T-helper 2 cell treated with Interferon-gamma antibody and Interleukin-4, amounts not matched to agents 5 μg/mL and 100 μg/mL, for 36 hours (primary cell): ENCODE measurements at regions not wholly inside any gene's neighbourhood (a gene's known extent, or its start where the extent isn't known, plus 50 kb on each side); places are given as distances from the start of the nearest gene placed in this dataset.
"Not testable (repeated sequence)": the region's sequence is repeated elsewhere in the genome, so short reads cannot be mapped to it uniquely, and the experiment has no call there.

ENCODE experiments used
- DNase-seq: peaks from one replicate; pipeline ENCODE4 v3.0.0; 2021; ENCODE audit warnings: low spot score
- H3K27ac Mint-ChIP-seq: one replicate; pipeline ENCODE4 v1.8.0; 2021; ENCODE audit warnings: mild to moderate bottlenecking, mixed read lengths
- H3K27me3 Mint-ChIP-seq: one replicate; pipeline ENCODE4 v1.8.0; 2021; ENCODE audit warnings: low read depth, mixed read lengths
- H3K36me3 Mint-ChIP-seq: one replicate; pipeline ENCODE4 v1.8.0; 2021; ENCODE audit warnings: low read depth, mixed read lengths
- H3K4me1 Mint-ChIP-seq: one replicate; pipeline ENCODE4 v1.8.0; 2021; ENCODE audit warnings: low read depth, mixed read lengths
- H3K4me3 Mint-ChIP-seq: one replicate; pipeline ENCODE4 v1.8.0; 2022; ENCODE audit warnings: mild to moderate bottlenecking, moderate library complexity, mixed read lengths
- H3K9me3 Mint-ChIP-seq: one replicate; pipeline ENCODE4 v1.8.0; 2021; ENCODE audit warnings: mixed read lengths

GRCh38 chr1:57597036-57597435 lies 173.2 kb upstream of the DAB1 start:
- no peaks in the 10 kb centered on the region for H3K27me3 Mint-ChIP-seq
- H3K27ac Mint-ChIP-seq, result no peak overlapping the region
- DNase-seq, result no peak
- no peaks in the 10 kb centered on the region for H3K36me3 Mint-ChIP-seq
- H3K4me1 Mint-ChIP-seq, result no peaks in the 10 kb centered on the region
- H3K4me3 Mint-ChIP-seq, result no peak overlapping the region
- H3K9me3 Mint-ChIP-seq, result no peaks in the 10 kb centered on the region

GRCh38 chr1:57594002-57594401 lies 170.1 kb upstream of the DAB1 start:
- Mint-ChIP-seq H3K36me3 (no peaks in the 10 kb centered on the region), H3K4me1 (no peaks in the 10 kb centered on the region), H3K27me3 (no peaks in the 10 kb centered on the region), H3K9me3 (no peaks in the 10 kb centered on the region), H3K4me3 (no peak overlapping the region), H3K27ac (no peak overlapping the region)
- DNase-seq, result no peak

GRCh38 chr1:57591842-57592241 lies 168.0 kb upstream of the DAB1 start:
- DNase-seq, result no peak
- H3K4me1 Mint-ChIP-seq, result no peaks in the 10 kb centered on the region
- no peak overlapping the region for H3K4me3 Mint-ChIP-seq
- H3K9me3 Mint-ChIP-seq, result no peaks in the 10 kb centered on the region
- H3K27ac Mint-ChIP-seq, result no peak overlapping the region
- H3K27me3 Mint-ChIP-seq, result no peaks in the 10 kb centered on the region
- H3K36me3 Mint-ChIP-seq, result no peaks in the 10 kb centered on the region

GRCh38 chr1:57590978-57591377 lies 167.1 kb upstream of the DAB1 start:
- Mint-ChIP-seq H3K4me1 (no peaks in the 10 kb centered on the region), H3K36me3 (no peaks in the 10 kb centered on the region), H3K9me3 (no peaks in the 10 kb centered on the region), H3K27me3 (no peaks in the 10 kb centered on the region), H3K4me3 (no peak overlapping the region), H3K27ac (no peak overlapping the region)
- no peak for DNase-seq

- no peaks in the 10 kb centered on the region for H3K9me3 Mint-ChIP-seq
- no peaks in the 10 kb centered on the region for H3K27me3 Mint-ChIP-seq
- H3K36me3 Mint-ChIP-seq, result no peaks in the 10 kb centered on the region
- no peaks in the 10 kb centered on the region for H3K4me1 Mint-ChIP-seq
- DNase-seq, result no peak
- no peak overlapping the region for H3K27ac Mint-ChIP-seq
- no peak overlapping the region for H3K4me3 Mint-ChIP-seq
Observed at GRCh38 chr1:57586842-57587241, 163.0 kb upstream of the DAB1 start.

DNA sequence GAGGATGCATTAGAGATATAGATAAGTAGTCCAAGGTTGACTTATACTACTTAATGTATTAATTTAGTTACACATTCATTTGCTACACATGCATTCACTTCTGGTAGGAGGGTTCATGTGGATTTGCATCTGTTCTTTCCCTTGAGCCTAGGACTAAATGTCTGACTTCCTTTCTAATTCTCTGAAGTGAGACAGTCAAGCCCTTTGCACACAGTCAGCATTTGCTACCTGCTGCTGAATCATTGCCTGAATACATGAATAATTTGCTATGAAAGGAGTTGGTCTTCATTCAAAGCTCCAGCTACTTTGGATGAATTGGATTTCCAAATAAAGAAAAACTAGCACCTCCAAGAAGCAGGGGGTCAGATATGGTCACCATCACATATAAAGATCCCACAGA lies 154.8 kb upstream of the DAB1 start:
- Mint-ChIP-seq H3K27me3 (no peaks in the 10 kb centered on the region), H3K27ac (no peak overlapping the region), H3K36me3 (no peaks in the 10 kb centered on the region), H3K4me1 (no peaks in the 10 kb centered on the region), H3K4me3 (no peak overlapping the region), H3K9me3 (no peaks in the 10 kb centered on the region)
- no peak for DNase-seq

DNA sequence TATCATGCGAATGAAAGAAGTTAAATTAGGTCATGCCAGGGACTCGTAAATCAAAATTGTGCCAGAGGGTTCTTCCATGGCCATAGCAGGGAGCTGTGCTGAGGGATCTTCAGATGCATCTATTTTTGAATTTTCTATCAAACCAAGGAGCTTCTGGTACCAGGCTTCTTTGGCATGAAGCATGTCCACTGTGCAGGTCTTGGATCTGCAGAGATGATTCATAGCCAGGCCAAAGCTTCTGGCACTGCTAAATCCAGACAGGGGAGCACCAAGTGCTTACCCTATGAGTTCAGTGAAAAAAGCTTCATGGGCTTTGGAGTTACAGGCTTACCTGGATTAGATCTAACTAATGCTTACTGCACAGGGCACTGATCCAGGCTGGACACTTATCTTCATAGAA lies 154.2 kb upstream of the DAB1 start:
- no peaks in the 10 kb centered on the region for H3K9me3 Mint-ChIP-seq
- no peak overlapping the region for H3K4me3 Mint-ChIP-seq

DNA sequence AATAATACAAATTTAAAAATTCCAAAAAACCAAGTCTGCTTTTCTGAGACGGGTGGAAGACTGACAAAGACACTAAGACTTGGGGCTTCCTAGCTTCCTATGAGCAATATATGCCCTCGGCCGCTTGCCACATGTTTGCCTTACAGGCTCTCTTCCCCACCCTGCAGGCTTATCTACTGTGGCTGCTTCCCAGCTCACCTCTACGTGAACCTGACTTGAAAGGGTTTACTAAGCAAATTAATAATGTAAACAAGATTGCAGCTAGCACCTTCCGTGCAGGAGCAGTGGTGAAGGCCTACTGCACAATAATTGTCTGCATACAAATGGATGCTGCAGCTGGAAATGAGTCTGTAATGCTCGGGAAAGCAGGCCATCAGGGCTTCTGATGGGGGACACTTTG lies 152.9 kb upstream of the DAB1 start:
- Mint-ChIP-seq H3K36me3 (no peaks in the 10 kb centered on the region), H3K4me1 (no peaks in the 10 kb centered on the region), H3K27ac (no peak overlapping the region), H3K27me3 (no peaks in the 10 kb centered on the region), H3K4me3 (no peak overlapping the region), H3K9me3 (no peaks in the 10 kb centered on the region)
- DNase-seq, result no peak

More for the DNA sequence above, 154.2 kb upstream of the DAB1 start:
- Mint-ChIP-seq H3K27ac (no peak overlapping the region), H3K4me1 (no peaks in the 10 kb centered on the region), H3K36me3 (no peaks in the 10 kb centered on the region), H3K27me3 (no peaks in the 10 kb centered on the region)
- no peak for DNase-seq

- Mint-ChIP-seq H3K36me3 (no peaks in the 10 kb centered on the region), H3K9me3 (no peaks in the 10 kb centered on the region), H3K27ac (no peak overlapping the region), H3K4me1 (no peaks in the 10 kb centered on the region), H3K27me3 (no peaks in the 10 kb centered on the region), H3K4me3 (no peak overlapping the region)
- no peak for DNase-seq
Observed at GRCh38 chr1:57572016-57572415, 148.2 kb upstream of the DAB1 start.

DNA sequence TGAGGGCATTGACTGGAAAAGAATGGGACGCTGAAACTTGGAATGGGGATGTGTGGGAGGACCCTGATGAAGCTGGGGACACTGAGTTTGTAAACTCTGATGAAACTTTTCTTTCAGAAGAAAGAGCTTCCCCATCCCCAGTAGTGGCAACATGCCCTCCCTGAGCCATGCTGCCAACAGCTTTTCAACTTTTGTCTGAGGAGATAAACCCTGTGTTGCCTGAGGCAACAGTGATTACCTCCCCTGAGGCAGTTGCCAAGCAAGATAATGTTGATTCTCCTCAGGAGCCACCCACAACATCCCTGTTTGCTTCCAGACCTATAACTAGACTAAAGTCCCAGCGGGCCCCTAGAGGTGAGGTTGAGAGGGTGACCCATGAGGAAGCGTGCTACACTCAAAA lies 134.2 kb upstream of the DAB1 start:
- DNase-seq, H3K27me3 Mint-ChIP-seq, H3K4me3 Mint-ChIP-seq, H3K36me3 Mint-ChIP-seq, H3K4me1 Mint-ChIP-seq, H3K27ac Mint-ChIP-seq: not testable (repeated sequence)
- H3K9me3 Mint-ChIP-seq, result peaks cover 11% of the 10 kb centered on the region

- H3K4me1 Mint-ChIP-seq, result peaks cover 6% of the 10 kb centered on the region
- DNase-seq, result no peak
- no peaks in the 10 kb centered on the region for H3K27me3 Mint-ChIP-seq
- H3K4me3 Mint-ChIP-seq, result no peak overlapping the region
- H3K36me3 Mint-ChIP-seq, result no peaks in the 10 kb centered on the region
- H3K27ac Mint-ChIP-seq, result no peak overlapping the region
- H3K9me3 Mint-ChIP-seq, result peaks cover 3% of the 10 kb centered on the region
Observed at GRCh38 chr1:57553666-57554065, 129.8 kb upstream of the DAB1 start.

GRCh38 chr1:57551476-57551875 lies 127.6 kb upstream of the DAB1 start:
- no peak overlapping the region for H3K4me3 Mint-ChIP-seq
- no peak overlapping the region for H3K27ac Mint-ChIP-seq
- no peaks in the 10 kb centered on the region for H3K36me3 Mint-ChIP-seq
- H3K4me1 Mint-ChIP-seq, result peaks cover 6% of the 10 kb centered on the region
- H3K27me3 Mint-ChIP-seq, result no peaks in the 10 kb centered on the region
- DNase-seq, result no peak
- H3K9me3 Mint-ChIP-seq, result no peaks in the 10 kb centered on the region

- Mint-ChIP-seq H3K36me3 (no peaks in the 10 kb centered on the region), H3K9me3 (no peaks in the 10 kb centered on the region), H3K27ac (no peak overlapping the region), H3K4me1 (peaks cover 6% of the 10 kb centered on the region), H3K27me3 (no peaks in the 10 kb centered on the region), H3K4me3 (no peak overlapping the region)
- DNase-seq, result no peak
Observed at GRCh38 chr1:57550092-57550491, 126.2 kb upstream of the DAB1 start.

DNA sequence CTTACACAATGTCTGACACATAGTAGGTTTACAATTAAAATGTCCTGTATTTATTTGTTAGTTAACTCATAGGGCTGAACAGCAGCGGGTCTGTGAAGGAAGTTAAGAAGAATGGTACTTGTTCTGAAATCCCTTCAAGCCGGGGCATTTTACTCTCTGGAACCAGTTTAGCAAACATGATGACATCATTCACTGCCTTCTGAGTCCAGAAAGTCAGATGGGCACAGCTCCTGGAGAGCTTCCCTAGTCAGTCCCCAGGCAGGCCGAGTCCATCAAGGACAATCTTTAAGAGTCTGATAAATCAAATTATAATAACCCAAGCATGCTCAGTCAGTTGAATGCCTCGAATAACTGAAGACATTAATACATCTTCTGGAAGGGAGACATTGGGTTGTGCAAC lies 125.4 kb upstream of the DAB1 start:
- H3K4me1 Mint-ChIP-seq, result peaks cover 6% of the 10 kb centered on the region
- no peaks in the 10 kb centered on the region for H3K36me3 Mint-ChIP-seq
- H3K4me3 Mint-ChIP-seq, result no peak overlapping the region
- H3K9me3 Mint-ChIP-seq, result no peaks in the 10 kb centered on the region
- no peak overlapping the region for H3K27ac Mint-ChIP-seq
- H3K27me3 Mint-ChIP-seq, result no peaks in the 10 kb centered on the region
- DNase-seq, result no peak

DNA sequence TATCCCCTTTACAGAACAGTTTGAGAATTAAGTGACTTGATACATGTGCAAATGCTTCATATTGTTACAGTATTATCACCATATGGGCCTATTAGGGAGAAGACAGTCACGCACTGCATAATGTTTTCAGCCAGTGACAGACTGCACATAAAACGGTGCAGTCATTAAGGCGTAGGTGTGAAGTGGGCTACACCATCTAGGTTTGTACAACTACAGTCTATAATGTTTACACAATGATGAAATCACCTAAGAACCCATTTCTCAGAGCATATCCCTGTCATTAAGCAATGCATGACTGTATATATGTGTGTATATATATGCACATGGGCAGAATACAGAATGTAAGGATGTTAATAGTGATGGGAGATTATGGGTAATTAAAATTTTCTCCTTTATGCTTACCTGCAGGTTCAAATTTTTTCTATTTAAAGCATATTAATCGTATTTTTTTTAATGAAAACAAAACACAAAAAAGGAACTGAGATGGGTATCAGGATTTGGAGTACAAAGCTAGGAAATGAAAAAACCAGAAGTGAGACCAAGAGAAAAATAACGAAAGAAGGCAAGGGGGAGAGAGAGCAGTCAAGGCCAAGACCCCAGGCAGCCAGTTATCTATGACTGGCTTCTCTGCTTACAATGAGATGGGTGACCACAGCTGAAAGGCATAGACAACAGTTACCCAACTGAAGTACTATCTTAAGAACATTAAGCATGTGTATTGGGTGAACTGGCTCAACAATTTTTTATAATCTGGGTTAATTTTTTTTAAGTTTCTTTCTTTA lies 122.9 kb upstream of the DAB1 start:
- no peak overlapping the region for H3K4me3 Mint-ChIP-seq
- no peak for DNase-seq
- H3K4me1 Mint-ChIP-seq, result peaks cover 6% of the 10 kb centered on the region
- no peaks in the 10 kb centered on the region for H3K27me3 Mint-ChIP-seq
- H3K9me3 Mint-ChIP-seq, result no peaks in the 10 kb centered on the region
- H3K36me3 Mint-ChIP-seq, result no peaks in the 10 kb centered on the region
- H3K27ac Mint-ChIP-seq, result no peak overlapping the region
